PC-9 (cell line): ENCODE measurements at regions not wholly inside any gene's neighbourhood (a gene's known extent, or its start where the extent isn't known, plus 50 kb on each side); places are given as distances from the start of the nearest gene placed in this dataset.

Experiments
- BruUV-seq: library from RNA; stranded (reverse); fragments of 400-500 nt; replicated peaks from 2 replicates; lab custom pipeline; 2021; lab: Mats Ljungman, UMichigan
- CTCF ChIA-PET: fragments of 300-600 bp; sonication (Branson Sonifier 250); formaldehyde crosslinking; loops from one replicate; lab custom pipeline; 2022; ENCODE audit warnings: antibody characterized with exemption; lab: Charles Lee
- POLR2A ChIA-PET: fragments of 300-600 bp; sonication (Branson Sonifier 250); formaldehyde crosslinking; loops from one replicate; lab custom pipeline; 2022; ENCODE audit warnings: antibody characterized with exemption; ENCODE audit not compliant: unreplicated experiment; lab: Charles Lee
- DNase-seq, 2 experiments: peaks; one replicate each; pipeline versions ENCODE4 v3.0.0 to v3.0.0-alpha.2; 2015 to 2022; ENCODE audit warnings: mixed read lengths in 1 of 2
- H2AFZ ChIP-seq: fragments of 200-600 bp; sonication (generic); 2 replicates; pipeline ENCODE4 v1.8.1; 2017; ENCODE audit warnings: antibody characterized with exemption
- H3F3A ChIP-seq: fragments of 200-600 bp; sonication (generic); 2 replicates; pipeline ENCODE4 v1.8.1; 2017; ENCODE audit warnings: antibody characterized with exemption, mild to moderate bottlenecking, low read depth; ENCODE audit not compliant: insufficient read depth
- H3K27ac ChIP-seq: fragments of 200-600 bp; sonication (generic); 2 replicates; pipeline ENCODE4 v1.6.1; 2016; ENCODE audit warnings: mixed run types
- H3K27me3 ChIP-seq: fragments of 200-600 bp; sonication (generic); 2 replicates; pipeline ENCODE4 v1.6.1; 2016; ENCODE audit warnings: low read depth, mixed run types; ENCODE audit not compliant: insufficient read depth
- H3K36me3 ChIP-seq: fragments of 200-600 bp; sonication (generic); 2 replicates; pipeline ENCODE4 v1.6.1; 2016; ENCODE audit warnings: low read depth, mixed run types
- H3K4me1 ChIP-seq: fragments of 200-600 bp; sonication (generic); replicated peaks from 2 replicates; pipeline ENCODE4 v1.6.1; 2016; ENCODE audit warnings: mixed run types; ENCODE audit not compliant: insufficient read depth
- H3K4me2 ChIP-seq: fragments of 200-600 bp; sonication (generic); 2 replicates; pipeline ENCODE4 v1.6.1; 2017; ENCODE audit warnings: mixed run types
- H3K4me3 ChIP-seq: fragments of 200-600 bp; sonication (generic); 2 replicates; pipeline ENCODE4 v1.6.1; 2016; ENCODE audit warnings: mixed run types
- H3K79me2 ChIP-seq: fragments of 200-600 bp; sonication (generic); 2 replicates; pipeline ENCODE4 v1.6.1; 2017; ENCODE audit warnings: low read depth, mixed run types
- H3K9me2 ChIP-seq: fragments of 200-600 bp; sonication (generic); 2 replicates; pipeline ENCODE4 v1.8.1; 2017; ENCODE audit warnings: mild to moderate bottlenecking; ENCODE audit not compliant: insufficient read depth
- H3K9me3 ChIP-seq: fragments of 200-600 bp; sonication (generic); 2 replicates; pipeline ENCODE4 v1.8.1; 2016; ENCODE audit warnings: low read depth; ENCODE audit not compliant: insufficient read depth
- H4K20me1 ChIP-seq: fragments of 200-600 bp; sonication (generic); 2 replicates; pipeline ENCODE4 v1.8.1; 2017; ENCODE audit not compliant: insufficient read depth
- EZH2 ChIP-seq: fragments of 200-600 bp; sonication (generic); IDR thresholded peaks from 2 replicates; pipeline ENCODE4 v1.8.0; 2017; ENCODE audit warnings: antibody characterized with exemption, low read depth
- intact Hi-C: fragments of 100-400 bp; cut with micrococcal nuclease; formaldehyde crosslinking; loops from one replicate; pipeline ENCODE4 v1.10.0; 2022; ENCODE audit not compliant: unreplicated experiment
- TF ChIP-seq, protein P1 (sequence below): fragments of 200-600 bp; sonication (generic); conservative IDR thresholded peaks from 2 replicates; pipeline ENCODE4 v1.6.1; 2017; ENCODE audit warnings: mixed run types, antibody characterized with exemption, mild to moderate bottlenecking, moderate library complexity

DNA sequence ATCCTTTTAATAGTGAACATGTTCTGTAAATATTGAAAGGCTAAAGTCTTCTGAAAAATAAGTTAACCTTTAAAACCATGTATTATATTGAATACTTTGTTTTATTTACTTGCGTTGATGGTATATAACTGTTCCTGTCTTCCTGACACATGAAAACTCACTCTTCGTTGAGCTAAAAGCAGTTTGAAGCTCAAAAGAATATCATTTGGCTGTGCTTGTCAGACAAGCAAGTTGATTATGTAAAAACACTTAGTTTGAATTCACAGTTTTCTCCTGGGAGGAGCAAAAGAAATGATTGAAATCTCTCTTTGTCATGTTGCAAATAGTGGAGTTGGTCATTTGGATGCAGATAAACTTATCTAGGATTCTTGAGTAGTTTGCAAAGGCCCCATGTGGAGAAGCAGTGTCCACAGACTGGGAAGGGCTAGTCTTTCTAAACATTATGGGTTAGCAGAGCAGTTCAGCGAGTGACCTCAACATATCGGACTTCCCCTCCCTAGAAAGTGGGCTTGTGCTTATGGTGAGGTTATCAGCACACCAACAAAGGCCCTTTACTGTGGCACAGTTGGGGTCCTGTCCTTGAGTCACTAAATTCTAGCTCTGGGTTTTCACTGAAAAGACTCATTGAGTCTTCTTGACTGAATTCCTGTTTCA, 290.4 kb downstream of the CSNK1G3 start:
- no peak overlapping the region for H3K27ac ChIP-seq
- H3K9me3 ChIP-seq: no peaks in the 10 kb centered on the region
- BruUV-seq: no TSS peak
- ChIA-PET CTCF (no interaction called here), POLR2A (no interaction called here)
- no peak overlapping the region for H3K4me2 ChIP-seq
- H3K9me2 ChIP-seq: no peaks in the 10 kb centered on the region
- H3F3A ChIP-seq: no peaks in the 10 kb centered on the region
- no peak overlapping the region for H2AFZ ChIP-seq
- TF ChIP-seq, protein P1, sequence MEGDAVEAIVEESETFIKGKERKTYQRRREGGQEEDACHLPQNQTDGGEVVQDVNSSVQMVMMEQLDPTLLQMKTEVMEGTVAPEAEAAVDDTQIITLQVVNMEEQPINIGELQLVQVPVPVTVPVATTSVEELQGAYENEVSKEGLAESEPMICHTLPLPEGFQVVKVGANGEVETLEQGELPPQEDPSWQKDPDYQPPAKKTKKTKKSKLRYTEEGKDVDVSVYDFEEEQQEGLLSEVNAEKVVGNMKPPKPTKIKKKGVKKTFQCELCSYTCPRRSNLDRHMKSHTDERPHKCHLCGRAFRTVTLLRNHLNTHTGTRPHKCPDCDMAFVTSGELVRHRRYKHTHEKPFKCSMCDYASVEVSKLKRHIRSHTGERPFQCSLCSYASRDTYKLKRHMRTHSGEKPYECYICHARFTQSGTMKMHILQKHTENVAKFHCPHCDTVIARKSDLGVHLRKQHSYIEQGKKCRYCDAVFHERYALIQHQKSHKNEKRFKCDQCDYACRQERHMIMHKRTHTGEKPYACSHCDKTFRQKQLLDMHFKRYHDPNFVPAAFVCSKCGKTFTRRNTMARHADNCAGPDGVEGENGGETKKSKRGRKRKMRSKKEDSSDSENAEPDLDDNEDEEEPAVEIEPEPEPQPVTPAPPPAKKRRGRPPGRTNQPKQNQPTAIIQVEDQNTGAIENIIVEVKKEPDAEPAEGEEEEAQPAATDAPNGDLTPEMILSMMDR: no peak
- TF ChIP-seq EZH2: no peak
- DNase-seq: no peak
- no peaks in the 10 kb centered on the region; the same call in 1 of the 2 replicates for H3K4me1 ChIP-seq
- intact Hi-C loops: no loop called here
- H3K36me3 ChIP-seq: no peaks in the 10 kb centered on the region
- no peaks in the 10 kb centered on the region for H3K27me3 ChIP-seq
- no peaks in the 10 kb centered on the region for H3K79me2 ChIP-seq
- no peak overlapping the region for H3K4me3 ChIP-seq
- no peaks in the 10 kb centered on the region for H4K20me1 ChIP-seq

DNA sequence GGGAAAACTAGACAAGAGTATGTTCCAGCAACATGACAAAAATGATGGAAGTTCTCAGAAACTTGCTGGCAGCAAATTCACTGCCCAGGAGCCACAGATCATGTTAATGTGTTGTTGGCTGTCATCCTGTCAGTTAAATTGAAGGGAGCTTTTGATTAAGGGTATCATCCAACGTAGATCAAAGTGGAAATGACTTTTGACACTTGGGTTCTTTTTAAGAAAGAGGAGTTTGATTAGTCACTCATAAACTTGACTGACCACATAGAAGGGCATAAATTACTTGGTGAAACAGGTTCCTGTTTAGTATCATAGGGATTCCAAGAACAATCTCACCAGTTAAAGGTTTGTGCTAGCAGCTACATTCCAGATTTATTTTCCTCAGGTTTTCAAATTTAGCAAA, 288.7 kb downstream of the CSNK1G3 start:
- Histone ChIP-seq H3K9me2 (no peaks in the 10 kb centered on the region), H2AFZ (no peak overlapping the region), H3K9me3 (no peaks in the 10 kb centered on the region), H4K20me1 (no peaks in the 10 kb centered on the region), H3K27ac (no peak overlapping the region), H3K4me2 (no peak overlapping the region), H3K36me3 (no peaks in the 10 kb centered on the region), H3K4me3 (no peak overlapping the region), H3K4me1 (no peaks in the 10 kb centered on the region), H3K79me2 (no peaks in the 10 kb centered on the region), H3F3A (no peaks in the 10 kb centered on the region), H3K27me3 (no peaks in the 10 kb centered on the region)
- CTCF ChIA-PET: no interaction called here
- POLR2A ChIA-PET: no interaction called here
- TF ChIP-seq, protein P1: no peak
- TF ChIP-seq EZH2: no peak
- intact Hi-C loops: no loop called here
- BruUV-seq: no TSS peak
- DNase-seq: no peak

DNA sequence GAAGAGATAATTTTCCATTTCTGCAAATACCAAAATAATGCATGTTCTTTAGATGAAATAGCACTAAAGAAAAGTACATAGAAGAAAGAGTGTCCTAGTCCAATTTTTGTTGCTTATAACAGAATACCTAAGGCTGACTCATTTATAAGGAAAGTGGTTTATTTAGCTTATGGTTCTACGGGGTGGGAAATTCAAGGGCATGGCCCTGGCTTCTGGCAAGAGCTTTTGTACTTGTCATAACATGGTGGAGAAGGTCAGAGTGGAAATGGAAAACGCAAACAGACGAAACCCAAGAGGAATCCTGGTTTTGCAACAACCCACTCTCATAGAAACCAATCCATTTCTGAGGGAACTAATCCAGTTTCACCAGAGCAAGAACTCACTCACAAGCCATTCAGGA, 283.7 kb downstream of the CSNK1G3 start:
- intact Hi-C loops: no loop called here
- H2AFZ ChIP-seq: no peak overlapping the region
- H3F3A ChIP-seq: no peaks in the 10 kb centered on the region
- no peaks in the 10 kb centered on the region for H3K4me1 ChIP-seq
- no TSS peak for BruUV-seq
- H3K9me3 ChIP-seq: no peaks in the 10 kb centered on the region
- H4K20me1 ChIP-seq: no peaks in the 10 kb centered on the region
- H3K36me3 ChIP-seq: no peaks in the 10 kb centered on the region
- no peak for DNase-seq
- POLR2A ChIA-PET: no interaction called here
- H3K79me2 ChIP-seq: no peaks in the 10 kb centered on the region
- no peak overlapping the region for H3K27ac ChIP-seq
- no peak overlapping the region for H3K4me3 ChIP-seq
- no peaks in the 10 kb centered on the region for H3K27me3 ChIP-seq
- H3K4me2 ChIP-seq: no peak overlapping the region
- CTCF ChIA-PET: no interaction called here
- H3K9me2 ChIP-seq: no peaks in the 10 kb centered on the region
- TF ChIP-seq, protein P1: no peak
- TF ChIP-seq EZH2: no peak
